RCC 7860 (cell line): ENCODE measurements at regions not wholly inside any gene's neighbourhood (a gene's known extent, or its start where the extent isn't known, plus 50 kb on each side); places are given as distances from the start of the nearest gene placed in this dataset.

ENCODE experiments used
- DNase-seq: peaks from one replicate; pipeline ENCODE4 v3.0.0-alpha.2; 2015; ENCODE audit warnings: low spot score
- FAIRE-seq: peaks from 2 replicates; lab custom pipeline; 2012; peaks lifted over from hg19 to GRCh38; lab: Jason Lieb, UNC

- FAIRE-seq (no peak), DNase-seq (no peak)
Observed at GRCh38 chr4:141783770-141784169, 147.4 kb downstream of the IL15 start.

GRCh38 chr4:141786946-141787345 is 150.6 kb downstream of the IL15 start:
- FAIRE-seq (no peak), DNase-seq (no peak)

GRCh38 chr4:141788169-141788915 is 152.0 kb downstream of the IL15 start:
- FAIRE-seq (no peak), DNase-seq (no peak)

GRCh38 chr4:141789716-141790115 is 153.3 kb downstream of the IL15 start:
- FAIRE-seq (no peak), DNase-seq (no peak)

GRCh38 chr4:141792164-141792563 is 155.8 kb downstream of the IL15 start:
- no peak for FAIRE-seq
- DNase-seq = no peak

GRCh38 chr4:141797966-141798365 is 161.6 kb downstream of the IL15 start:
- DNase-seq = no peak
- FAIRE-seq = no peak

- DNase-seq (no peak), FAIRE-seq (peak; percentile 58)
Observed at GRCh38 chr4:141801558-141801957, 165.2 kb downstream of the IL15 start.

- FAIRE-seq = peak; percentile 96
- peak; percentile 81 for DNase-seq
Observed at GRCh38 chr4:141802333-141802732, 165.9 kb downstream of the IL15 start.

- peak; percentile 56 for FAIRE-seq
- peak; percentile 18 for DNase-seq
Observed at GRCh38 chr4:141804836-141805235, 168.5 kb downstream of the IL15 start.

GRCh38 chr4:141807103-141807891 is 170.9 kb downstream of the IL15 start:
- DNase-seq (peak; percentile 7), FAIRE-seq (peak; percentile 39)

GRCh38 chr4:141810038-141810711 is 173.8 kb downstream of the IL15 start:
- DNase-seq (no peak), FAIRE-seq (no peak)

- no peak for FAIRE-seq
- no peak for DNase-seq
Observed at GRCh38 chr4:141810712-141811375, 174.5 kb downstream of the IL15 start.

GRCh38 chr4:141812158-141812557 is 175.8 kb downstream of the IL15 start:
- FAIRE-seq = no peak

GRCh38 chr4:141814499-141814898 is 178.1 kb downstream of the IL15 start:
- FAIRE-seq = no peak

More at GRCh38 chr4:141812158-141812557, 175.8 kb downstream of the IL15 start:
- no peak for DNase-seq

GRCh38 chr4:141815646-141816045 is 179.3 kb downstream of the IL15 start:
- FAIRE-seq = no peak
- DNase-seq = no peak

More at GRCh38 chr4:141814499-141814898, 178.1 kb downstream of the IL15 start:
- no peak for DNase-seq

GRCh38 chr4:141826260-141826659 is 189.9 kb downstream of the IL15 start:
- DNase-seq = no peak
- no peak for FAIRE-seq

- DNase-seq = no peak
- no peak for FAIRE-seq
Observed at GRCh38 chr4:141833209-141833608, 196.8 kb downstream of the IL15 start.

GRCh38 chr4:141840299-141840986 is 204.1 kb downstream of the IL15 start:
- DNase-seq (no peak), FAIRE-seq (no peak)

- DNase-seq = no peak
- no peak for FAIRE-seq
Observed at GRCh38 chr4:141843136-141843535, 206.8 kb downstream of the IL15 start.

- DNase-seq = no peak
Observed at GRCh38 chr4:141845901-141846300, 209.5 kb downstream of the IL15 start.

More at GRCh38 chr4:141845901-141846300, 209.5 kb downstream of the IL15 start:
- no peak for FAIRE-seq
